Memory B cell (primary cell): ENCODE measurements at regions not wholly inside any gene's neighbourhood (a gene's known extent, or its start where the extent isn't known, plus 50 kb on each side); places are given as distances from the start of the nearest gene placed in this dataset.

Source experiments
- ATAC-seq: fragments of 150-1000 bp; cut with Tn5 transposase; 2 replicates; pipeline ENCODE4 v1.10.0; 2021; ENCODE audit warnings: low read depth, mild to moderate bottlenecking, moderate library complexity
- DNase-seq, 2 donors: peaks; one replicate each; pipeline ENCODE4 v3.0.0; 2022; ENCODE audit warnings: low spot score in 2 of 2
- H3K27ac Mint-ChIP-seq: one replicate; pipeline ENCODE4 v1.8.0; 2022; ENCODE audit warnings: mild to moderate bottlenecking, moderate library complexity, mixed read lengths
- H3K27me3 Mint-ChIP-seq: one replicate; pipeline ENCODE4 v1.8.0; 2022; ENCODE audit warnings: mixed read lengths
- H3K36me3 Mint-ChIP-seq: one replicate; pipeline ENCODE4 v1.8.0; 2022; ENCODE audit warnings: mild to moderate bottlenecking, mixed read lengths
- H3K4me1 Mint-ChIP-seq: one replicate; pipeline ENCODE4 v1.8.0; 2022; ENCODE audit warnings: mixed read lengths
- H3K4me3 Mint-ChIP-seq: one replicate; pipeline ENCODE4 v1.8.0; 2022; ENCODE audit warnings: mild to moderate bottlenecking, moderate library complexity, mixed read lengths
- H3K9me3 Mint-ChIP-seq: one replicate; pipeline ENCODE4 v1.8.0; 2022; ENCODE audit warnings: mixed read lengths

- ATAC-seq (no peak), DNase-seq (no peak)
- Mint-ChIP-seq H3K27ac (no peak overlapping the region), H3K27me3 (peaks cover 9% of the 10 kb centered on the region), H3K4me3 (no peak overlapping the region), H3K9me3 (peaks cover 2% of the 10 kb centered on the region), H3K4me1 (peaks cover 4% of the 10 kb centered on the region), H3K36me3 (no peaks in the 10 kb centered on the region)
Observed at GRCh38 chr2:19745318-19746136, 156.3 kb downstream of the TTC32 start.

GRCh38 chr2:19744456-19745199 lies 157.2 kb downstream of the TTC32 start:
- Mint-ChIP-seq H3K27ac (no peak overlapping the region), H3K27me3 (peaks cover 5% of the 10 kb centered on the region), H3K36me3 (no peaks in the 10 kb centered on the region), H3K4me3 (no peak overlapping the region), H3K4me1 (peaks cover 4% of the 10 kb centered on the region), H3K9me3 (peaks cover 2% of the 10 kb centered on the region)
- no peak for ATAC-seq
- DNase-seq = no peak

- no peak overlapping the region for H3K27ac Mint-ChIP-seq
- H3K9me3 Mint-ChIP-seq = peaks cover 2% of the 10 kb centered on the region
- DNase-seq (no peak), ATAC-seq (no peak)
- H3K36me3 Mint-ChIP-seq = no peaks in the 10 kb centered on the region
- peaks cover 5% of the 10 kb centered on the region for H3K27me3 Mint-ChIP-seq
- H3K4me3 Mint-ChIP-seq = no peak overlapping the region
- H3K4me1 Mint-ChIP-seq = peaks cover 4% of the 10 kb centered on the region
Observed at GRCh38 chr2:19743641-19744040, 158.1 kb downstream of the TTC32 start.

- ATAC-seq (no peak), DNase-seq (no peak)
- H3K9me3 Mint-ChIP-seq = peaks cover 2% of the 10 kb centered on the region
- H3K27ac Mint-ChIP-seq = no peak overlapping the region
- H3K36me3 Mint-ChIP-seq = no peaks in the 10 kb centered on the region
- no peak overlapping the region for H3K4me3 Mint-ChIP-seq
- peaks cover 4% of the 10 kb centered on the region for H3K4me1 Mint-ChIP-seq
- peaks cover 5% of the 10 kb centered on the region for H3K27me3 Mint-ChIP-seq
Observed at GRCh38 chr2:19742872-19743271, 158.9 kb downstream of the TTC32 start.

GRCh38 chr2:19739256-19739655 lies 162.5 kb downstream of the TTC32 start:
- peaks cover 11% of the 10 kb centered on the region for H3K27me3 Mint-ChIP-seq
- H3K9me3 Mint-ChIP-seq = peaks cover 2% of the 10 kb centered on the region
- H3K4me3 Mint-ChIP-seq = no peak overlapping the region
- ATAC-seq (no peak), DNase-seq (no peak)
- H3K27ac Mint-ChIP-seq = no peak overlapping the region
- H3K4me1 Mint-ChIP-seq = no peaks in the 10 kb centered on the region
- no peaks in the 10 kb centered on the region for H3K36me3 Mint-ChIP-seq

GRCh38 chr2:19738707-19739106 lies 163.1 kb downstream of the TTC32 start:
- H3K36me3 Mint-ChIP-seq = no peaks in the 10 kb centered on the region
- H3K9me3 Mint-ChIP-seq = peaks cover 2% of the 10 kb centered on the region
- no peaks in the 10 kb centered on the region for H3K4me1 Mint-ChIP-seq
- H3K4me3 Mint-ChIP-seq = no peak overlapping the region
- ATAC-seq (no peak), DNase-seq (no peak)
- peaks cover 8% of the 10 kb centered on the region for H3K27me3 Mint-ChIP-seq
- no peak overlapping the region for H3K27ac Mint-ChIP-seq

GRCh38 chr2:19736191-19736831 lies 165.5 kb downstream of the TTC32 start:
- Mint-ChIP-seq H3K4me1 (no peaks in the 10 kb centered on the region), H3K27ac (no peak overlapping the region), H3K36me3 (no peaks in the 10 kb centered on the region), H3K4me3 (no peak overlapping the region), H3K9me3 (no peaks in the 10 kb centered on the region), H3K27me3 (peaks cover 14% of the 10 kb centered on the region)
- ATAC-seq (no peak), DNase-seq (no peak)

- DNase-seq (no peak), ATAC-seq (no peak)
- Mint-ChIP-seq H3K27me3 (peaks cover 16% of the 10 kb centered on the region), H3K4me3 (no peak overlapping the region), H3K4me1 (no peaks in the 10 kb centered on the region), H3K9me3 (no peaks in the 10 kb centered on the region), H3K36me3 (no peaks in the 10 kb centered on the region), H3K27ac (no peak overlapping the region)
Observed at GRCh38 chr2:19733951-19734425, 167.8 kb downstream of the TTC32 start.

- ATAC-seq (no peak), DNase-seq (no peak)
- H3K4me3 Mint-ChIP-seq = no peak overlapping the region
- H3K9me3 Mint-ChIP-seq = no peaks in the 10 kb centered on the region
- H3K27ac Mint-ChIP-seq = no peak overlapping the region
- no peaks in the 10 kb centered on the region for H3K4me1 Mint-ChIP-seq
- H3K36me3 Mint-ChIP-seq = no peaks in the 10 kb centered on the region
- peaks cover 16% of the 10 kb centered on the region for H3K27me3 Mint-ChIP-seq
Observed at GRCh38 chr2:19733390-19733789, 168.4 kb downstream of the TTC32 start.

GRCh38 chr2:19732255-19732654 lies 169.5 kb downstream of the TTC32 start:
- H3K9me3 Mint-ChIP-seq = no peaks in the 10 kb centered on the region

GRCh38 chr2:19731515-19731914 lies 170.3 kb downstream of the TTC32 start:
- Mint-ChIP-seq H3K4me1 (no peaks in the 10 kb centered on the region), H3K4me3 (no peak overlapping the region), H3K36me3 (no peaks in the 10 kb centered on the region), H3K27me3 (peaks cover 16% of the 10 kb centered on the region), H3K9me3 (no peaks in the 10 kb centered on the region), H3K27ac (no peak overlapping the region)
- no peak for DNase-seq
- ATAC-seq = no peak

More at GRCh38 chr2:19732255-19732654, 169.5 kb downstream of the TTC32 start:
- Mint-ChIP-seq H3K27me3 (peaks cover 16% of the 10 kb centered on the region), H3K4me1 (no peaks in the 10 kb centered on the region), H3K36me3 (no peaks in the 10 kb centered on the region), H3K4me3 (no peak overlapping the region), H3K27ac (no peak overlapping the region)
- ATAC-seq = no peak
- DNase-seq = no peak

GRCh38 chr2:19731037-19731436 lies 170.7 kb downstream of the TTC32 start:
- Mint-ChIP-seq H3K27me3 (peaks cover 16% of the 10 kb centered on the region), H3K27ac (no peak overlapping the region), H3K36me3 (no peaks in the 10 kb centered on the region), H3K4me1 (no peaks in the 10 kb centered on the region), H3K4me3 (no peak overlapping the region), H3K9me3 (no peaks in the 10 kb centered on the region)
- DNase-seq (no peak), ATAC-seq (no peak)

GRCh38 chr2:19728125-19728524 lies 173.7 kb downstream of the TTC32 start:
- DNase-seq = no peak
- Mint-ChIP-seq H3K27me3 (peaks cover 10% of the 10 kb centered on the region), H3K27ac (no peak overlapping the region), H3K9me3 (no peaks in the 10 kb centered on the region), H3K36me3 (no peaks in the 10 kb centered on the region), H3K4me1 (no peaks in the 10 kb centered on the region), H3K4me3 (no peak overlapping the region)
- ATAC-seq = no peak

- DNase-seq (no peak), ATAC-seq (no peak)
- no peaks in the 10 kb centered on the region for H3K4me1 Mint-ChIP-seq
- H3K36me3 Mint-ChIP-seq = no peaks in the 10 kb centered on the region
- peaks cover 4% of the 10 kb centered on the region for H3K27me3 Mint-ChIP-seq
- H3K27ac Mint-ChIP-seq = no peak overlapping the region
- peaks cover 3% of the 10 kb centered on the region for H3K9me3 Mint-ChIP-seq
- H3K4me3 Mint-ChIP-seq = no peak overlapping the region
Observed at GRCh38 chr2:19725392-19725791, 176.4 kb downstream of the TTC32 start.
